ENCODE measurements at regions not wholly inside any gene's neighbourhood (a gene's known extent, or its start where the extent isn't known, plus 50 kb on each side); places are given as distances from the start of the nearest gene placed in this dataset.

- TF ChIP-seq, protein P1, sequence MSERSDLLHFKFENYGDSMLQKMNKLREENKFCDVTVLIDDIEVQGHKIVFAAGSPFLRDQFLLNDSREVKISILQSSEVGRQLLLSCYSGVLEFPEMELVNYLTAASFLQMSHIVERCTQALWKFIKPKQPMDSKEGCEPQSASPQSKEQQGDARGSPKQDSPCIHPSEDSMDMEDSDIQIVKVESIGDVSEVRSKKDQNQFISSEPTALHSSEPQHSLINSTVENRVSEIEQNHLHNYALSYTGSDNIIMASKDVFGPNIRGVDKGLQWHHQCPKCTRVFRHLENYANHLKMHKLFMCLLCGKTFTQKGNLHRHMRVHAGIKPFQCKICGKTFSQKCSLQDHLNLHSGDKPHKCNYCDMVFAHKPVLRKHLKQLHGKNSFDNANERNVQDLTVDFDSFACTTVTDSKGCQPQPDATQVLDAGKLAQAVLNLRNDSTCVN (CRISPR knock-in tag; IDR thresholded peaks at IDR 0.05) = no peak
- TF ChIP-seq MAFK (IDR thresholded peaks at IDR 0.05; ENCODE audit: low read length) = no peak
- TF ChIP-seq POLR2AphosphoS5 (IDR thresholded peaks at IDR 0.05; ENCODE audit: control insufficient read depth, insufficient read depth, low read depth, low read length) = no peak
- TF ChIP-seq SIRT6 (IDR thresholded peaks at IDR 0.05; ENCODE audit: low read depth, low read length) = no peak
- no peak for TF ChIP-seq RAD21 (CRISPR knock-in tag; conservative IDR thresholded peaks at IDR 0.05 in 1 of 2, IDR thresholded peaks at IDR 0.05 in 1 of 2)
- TF ChIP-seq, protein P2, sequence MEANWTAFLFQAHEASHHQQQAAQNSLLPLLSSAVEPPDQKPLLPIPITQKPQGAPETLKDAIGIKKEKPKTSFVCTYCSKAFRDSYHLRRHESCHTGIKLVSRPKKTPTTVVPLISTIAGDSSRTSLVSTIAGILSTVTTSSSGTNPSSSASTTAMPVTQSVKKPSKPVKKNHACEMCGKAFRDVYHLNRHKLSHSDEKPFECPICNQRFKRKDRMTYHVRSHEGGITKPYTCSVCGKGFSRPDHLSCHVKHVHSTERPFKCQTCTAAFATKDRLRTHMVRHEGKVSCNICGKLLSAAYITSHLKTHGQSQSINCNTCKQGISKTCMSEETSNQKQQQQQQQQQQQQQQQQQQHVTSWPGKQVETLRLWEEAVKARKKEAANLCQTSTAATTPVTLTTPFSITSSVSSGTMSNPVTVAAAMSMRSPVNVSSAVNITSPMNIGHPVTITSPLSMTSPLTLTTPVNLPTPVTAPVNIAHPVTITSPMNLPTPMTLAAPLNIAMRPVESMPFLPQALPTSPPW (CRISPR knock-in tag; IDR thresholded peaks at IDR 0.05) = no peak
- no peak for TF ChIP-seq NR2C2 (CRISPR knock-in tag; IDR thresholded peaks at IDR 0.05)
- no peak for TF ChIP-seq NR2C2 (tag; IDR thresholded peaks at IDR 0.05)
- TF ChIP-seq RBM39 (optimal IDR thresholded peaks at IDR 0.05; ENCODE audit: low read depth, low read length) = no peak
- TF ChIP-seq ZNF23 (CRISPR knock-in tag; IDR thresholded peaks at IDR 0.05) = no peak
- TF ChIP-seq POLR2A (conservative IDR thresholded peaks at IDR 0.05) = no peak
- TF ChIP-seq TAF7 (tag; IDR thresholded peaks at IDR 0.05) = no peak
- no peak for TF ChIP-seq RB1 (IDR thresholded peaks at IDR 0.05; ENCODE audit: low read depth)
These were observed 179.0 kb downstream of the YTHDC2 start for GRCh38 chr5:113692466-113692865.
